ENCODE measurements at regions not wholly inside any gene's neighbourhood (a gene's known extent, or its start where the extent isn't known, plus 50 kb on each side); places are given as distances from the start of the nearest gene placed in this dataset.
A peak's percentile ranks its signal among the peaks of the same experiment; 100 is the strongest.

GRCh38 chr4:41476310-41476885 lies 61.6 kb upstream of the LIMCH1 start:
- TF ChIP-seq, protein P1, sequence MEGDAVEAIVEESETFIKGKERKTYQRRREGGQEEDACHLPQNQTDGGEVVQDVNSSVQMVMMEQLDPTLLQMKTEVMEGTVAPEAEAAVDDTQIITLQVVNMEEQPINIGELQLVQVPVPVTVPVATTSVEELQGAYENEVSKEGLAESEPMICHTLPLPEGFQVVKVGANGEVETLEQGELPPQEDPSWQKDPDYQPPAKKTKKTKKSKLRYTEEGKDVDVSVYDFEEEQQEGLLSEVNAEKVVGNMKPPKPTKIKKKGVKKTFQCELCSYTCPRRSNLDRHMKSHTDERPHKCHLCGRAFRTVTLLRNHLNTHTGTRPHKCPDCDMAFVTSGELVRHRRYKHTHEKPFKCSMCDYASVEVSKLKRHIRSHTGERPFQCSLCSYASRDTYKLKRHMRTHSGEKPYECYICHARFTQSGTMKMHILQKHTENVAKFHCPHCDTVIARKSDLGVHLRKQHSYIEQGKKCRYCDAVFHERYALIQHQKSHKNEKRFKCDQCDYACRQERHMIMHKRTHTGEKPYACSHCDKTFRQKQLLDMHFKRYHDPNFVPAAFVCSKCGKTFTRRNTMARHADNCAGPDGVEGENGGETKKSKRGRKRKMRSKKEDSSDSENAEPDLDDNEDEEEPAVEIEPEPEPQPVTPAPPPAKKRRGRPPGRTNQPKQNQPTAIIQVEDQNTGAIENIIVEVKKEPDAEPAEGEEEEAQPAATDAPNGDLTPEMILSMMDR (conservative IDR thresholded peaks at IDR 0.05) = no peak
- no peak for TF ChIP-seq ZFX (IDR thresholded peaks at IDR 0.05)
- H3K27ac ChIP-seq = peak overlapping the region; percentile 76

GRCh38 chr4:41477181-41477905 lies 60.6 kb upstream of the LIMCH1 start:
- peak overlapping the region; percentile 76; the same call in 1 of the 2 replicates for H3K27ac ChIP-seq
- no peak for TF ChIP-seq ZFX (IDR thresholded peaks at IDR 0.05)
- TF ChIP-seq, protein P1 (conservative IDR thresholded peaks at IDR 0.05) = no peak

- H3K27ac ChIP-seq = no peak overlapping the region
- TF ChIP-seq, protein P1 (conservative IDR thresholded peaks at IDR 0.05) = no peak
- TF ChIP-seq ZFX (IDR thresholded peaks at IDR 0.05) = no peak
Observed at GRCh38 chr4:41478518-41478917, 59.4 kb upstream of the LIMCH1 start.

GRCh38 chr4:41480896-41481311 lies 57.1 kb upstream of the LIMCH1 start:
- peak overlapping the region; percentile 44; the same call in 1 of the 2 replicates for H3K27ac ChIP-seq
- TF ChIP-seq, protein P1 (conservative IDR thresholded peaks at IDR 0.05) = no peak
- TF ChIP-seq ZFX (IDR thresholded peaks at IDR 0.05) = no peak

DNA sequence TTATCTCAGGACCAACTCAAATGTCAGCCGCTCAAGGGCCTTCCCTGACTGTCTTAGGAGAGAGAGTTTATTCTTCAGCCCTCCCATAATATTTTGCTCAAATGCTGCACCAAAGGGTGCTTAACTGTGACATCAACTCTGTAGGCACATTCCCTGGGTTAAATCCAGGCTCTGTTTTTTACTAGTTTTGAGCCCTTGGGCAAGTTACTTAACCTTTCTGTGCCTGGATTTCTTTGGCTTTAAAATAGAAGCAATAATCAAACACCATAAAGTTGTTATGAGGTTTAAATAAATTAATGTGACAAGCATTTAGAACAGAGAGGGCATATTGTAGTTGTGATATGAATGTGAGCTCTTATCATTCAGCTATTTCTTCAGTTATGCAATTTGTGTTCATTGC lies 54.2 kb upstream of the LIMCH1 start:
- peak overlapping the region; percentile 63 for H3K27ac ChIP-seq
- TF ChIP-seq, protein P1 (conservative IDR thresholded peaks at IDR 0.05) = no peak
- TF ChIP-seq ZFX (IDR thresholded peaks at IDR 0.05) = no peak

DNA sequence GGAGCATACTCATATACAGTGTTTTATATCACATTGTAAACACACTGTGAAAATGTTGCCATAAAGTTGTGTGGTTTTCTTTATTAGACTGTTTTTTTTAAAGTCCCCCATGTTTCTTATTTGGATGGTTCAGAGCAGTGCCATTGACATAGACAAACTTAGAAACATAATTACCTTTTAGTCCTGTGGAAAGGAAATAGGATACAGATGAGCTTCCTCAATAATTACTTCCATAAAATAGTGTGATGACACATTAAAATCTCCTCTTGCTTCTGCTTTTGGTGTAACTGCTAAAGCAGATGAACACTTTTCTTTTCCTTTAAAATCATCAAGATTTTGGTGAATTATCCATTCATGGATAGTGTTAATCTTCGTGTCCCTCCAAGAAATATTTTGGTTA lies 52.9 kb upstream of the LIMCH1 start:
- H3K27ac ChIP-seq = no peak overlapping the region

More for the DNA sequence above, 52.9 kb upstream of the LIMCH1 start:
- TF ChIP-seq, protein P1 (conservative IDR thresholded peaks at IDR 0.05) = no peak
- no peak for TF ChIP-seq ZFX (IDR thresholded peaks at IDR 0.05)

All from C4-2B (cell line).